ENCODE measurements at regions not wholly inside any gene's neighbourhood (a gene's known extent, or its start where the extent isn't known, plus 50 kb on each side); places are given as distances from the start of the nearest gene placed in this dataset.

DNA sequence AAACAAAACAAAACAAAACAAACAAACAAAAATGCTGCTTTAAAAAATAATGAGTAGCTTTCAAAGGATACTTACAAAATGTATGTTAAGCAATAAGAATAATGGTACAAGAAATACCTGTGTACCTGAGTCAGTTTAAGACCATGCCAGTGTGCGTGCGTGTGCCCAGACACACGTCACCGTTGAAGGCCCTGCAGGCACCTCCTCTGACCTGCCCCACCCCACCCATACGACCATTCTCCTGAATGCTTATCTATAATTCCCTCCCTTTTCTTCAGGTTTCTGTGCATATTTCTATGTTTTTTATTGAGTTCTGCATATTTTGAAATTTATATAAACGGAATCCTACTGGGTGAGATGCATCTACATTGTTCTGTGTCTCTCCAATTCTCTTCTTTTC, 374.2 kb upstream of the KLF6 start:
- TF ChIP-seq, protein P1, sequence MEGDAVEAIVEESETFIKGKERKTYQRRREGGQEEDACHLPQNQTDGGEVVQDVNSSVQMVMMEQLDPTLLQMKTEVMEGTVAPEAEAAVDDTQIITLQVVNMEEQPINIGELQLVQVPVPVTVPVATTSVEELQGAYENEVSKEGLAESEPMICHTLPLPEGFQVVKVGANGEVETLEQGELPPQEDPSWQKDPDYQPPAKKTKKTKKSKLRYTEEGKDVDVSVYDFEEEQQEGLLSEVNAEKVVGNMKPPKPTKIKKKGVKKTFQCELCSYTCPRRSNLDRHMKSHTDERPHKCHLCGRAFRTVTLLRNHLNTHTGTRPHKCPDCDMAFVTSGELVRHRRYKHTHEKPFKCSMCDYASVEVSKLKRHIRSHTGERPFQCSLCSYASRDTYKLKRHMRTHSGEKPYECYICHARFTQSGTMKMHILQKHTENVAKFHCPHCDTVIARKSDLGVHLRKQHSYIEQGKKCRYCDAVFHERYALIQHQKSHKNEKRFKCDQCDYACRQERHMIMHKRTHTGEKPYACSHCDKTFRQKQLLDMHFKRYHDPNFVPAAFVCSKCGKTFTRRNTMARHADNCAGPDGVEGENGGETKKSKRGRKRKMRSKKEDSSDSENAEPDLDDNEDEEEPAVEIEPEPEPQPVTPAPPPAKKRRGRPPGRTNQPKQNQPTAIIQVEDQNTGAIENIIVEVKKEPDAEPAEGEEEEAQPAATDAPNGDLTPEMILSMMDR (IDR thresholded peaks at IDR 0.05 in 8 of 11, conservative IDR thresholded peaks at IDR 0.05 in 3 of 11): no peak
- TF ChIP-seq POLR2A (IDR thresholded peaks at IDR 0.05) (no peak), POLR2AphosphoS5 (IDR thresholded peaks at IDR 0.05) (no peak)
